ENCODE measurements at regions not wholly inside any gene's neighbourhood (a gene's known extent, or its start where the extent isn't known, plus 50 kb on each side); places are given as distances from the start of the nearest gene placed in this dataset.

GRCh38 chr14:75373133-75373532 lies 54.7 kb upstream of the JDP2 start (continued):
- TF ChIP-seq ZNF462 (CRISPR knock-in tag; IDR thresholded peaks at IDR 0.05) (no peak), REST (IDR thresholded peaks at IDR 0.05; ENCODE audit: unreplicated experiment) (no peak), CREB1 (CRISPR knock-in tag; IDR thresholded peaks at IDR 0.05; ENCODE audit: low read depth) (no peak)

GRCh38 chr14:75373616-75374015 lies 54.2 kb upstream of the JDP2 start:
- Histone ChIP-seq H3K4me1 (ENCODE audit: insufficient read depth) (no peaks in the 10 kb centered on the region), H2AFZ (no peak overlapping the region), H3F3A (replicated peaks; ENCODE audit: low read depth) (no peaks in the 10 kb centered on the region), H3K9me2 (ENCODE audit: insufficient read depth) (no peaks in the 10 kb centered on the region; the same call in 1 of the 2 replicates), H3K27ac (ENCODE audit: low read depth) (no peak overlapping the region), H3K27me3 (ENCODE audit: insufficient read depth) (no peaks in the 10 kb centered on the region), H3K4me3 (no peak overlapping the region), H4K20me1 (replicated peaks; ENCODE audit: insufficient read depth) (no peaks in the 10 kb centered on the region), H3K4me2 (no peak overlapping the region), H3K79me2 (replicated peaks; ENCODE audit: insufficient read depth) (no peaks in the 10 kb centered on the region), H3K36me3 (ENCODE audit: insufficient read depth) (no peaks in the 10 kb centered on the region)
- Mint-ChIP-seq H3K4me3 (no peak overlapping the region), H3K9me3 (no peaks in the 10 kb centered on the region), H3K4me1 (no peaks in the 10 kb centered on the region), H3K27ac (no peak overlapping the region), H3K27me3 (ENCODE audit: insufficient read depth, low read depth, poor library complexity) (no peaks in the 10 kb centered on the region), H3K36me3 (ENCODE audit: low read depth) (no peaks in the 10 kb centered on the region)
- DNase-seq (ENCODE audit: low spot score): no peak
- ATAC-seq: no peak
- TF ChIP-seq NANOG (IDR thresholded peaks at IDR 0.05; ENCODE audit: borderline replicate concordance) (no peak), EZH2phosphoT487 (IDR thresholded peaks at IDR 0.05; ENCODE audit: unreplicated experiment) (no peak), EZH2 (IDR thresholded peaks at IDR 0.05; ENCODE audit: low read depth, unreplicated experiment) (no peak), POLR2AphosphoS5 (IDR thresholded peaks at IDR 0.05; ENCODE audit: low read depth) (no peak), ZNF462 (CRISPR knock-in tag; IDR thresholded peaks at IDR 0.05) (no peak)
